Erythroblast (primary cell): ENCODE measurements at regions not wholly inside any gene's neighbourhood (a gene's known extent, or its start where the extent isn't known, plus 50 kb on each side); places are given as distances from the start of the nearest gene placed in this dataset.

Experiments used
- GATA1 ChIP-seq: IDR thresholded peaks from 2 replicates; pipeline ENCODE4 v1.6.1; 2011; ENCODE audit warnings: low read depth, mild to moderate bottlenecking, control low read depth, low read length, moderate library complexity
- POLR2A ChIP-seq: IDR thresholded peaks from 2 replicates; pipeline ENCODE4 v1.6.1; 2011; ENCODE audit warnings: mild to moderate bottlenecking, low read length

GRCh38 chr12:65608319-65608916 is 215.9 kb upstream of the HMGA2 start:
- TF ChIP-seq POLR2A, result no peak
- no peak for TF ChIP-seq GATA1
